Renal cortical epithelial cell (primary cell): ENCODE measurements at regions not wholly inside any gene's neighbourhood (a gene's known extent, or its start where the extent isn't known, plus 50 kb on each side); places are given as distances from the start of the nearest gene placed in this dataset.
"Not testable (repeated sequence)": the region's sequence is repeated elsewhere in the genome, so short reads cannot be mapped to it uniquely, and the experiment has no call there.

ENCODE experiments used
- DNase-seq: peaks from one replicate; pipeline ENCODE4 v3.0.0-alpha.2; 2011; ENCODE audit warnings: low read depth

GRCh38 chr3:4071481-4072184, 231.5 kb upstream of the SETMAR start:
- no peak for DNase-seq

DNA sequence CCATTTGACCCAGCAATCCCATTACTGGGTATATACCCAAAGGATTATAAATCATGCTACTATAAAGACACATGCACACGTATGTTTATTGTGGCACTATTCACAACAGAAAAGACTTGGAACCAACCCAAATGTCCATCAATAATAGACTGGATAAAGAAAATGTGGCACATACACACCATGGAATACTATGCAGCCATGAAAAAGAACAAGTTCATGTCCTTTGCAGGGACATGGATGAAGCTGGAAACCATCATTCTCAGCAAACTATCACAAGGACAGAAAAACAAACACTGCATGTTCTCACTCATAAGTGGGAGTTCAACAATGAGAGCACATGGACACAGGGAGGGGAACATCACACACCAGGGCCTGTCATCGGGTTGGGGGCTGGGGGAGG, 225.9 kb upstream of the SETMAR start:
- not testable (repeated sequence) for DNase-seq

- no peak for DNase-seq
Observed at GRCh38 chr3:4077950-4078349, 225.2 kb upstream of the SETMAR start.

GRCh38 chr3:4078903-4079302, 224.3 kb upstream of the SETMAR start:
- no peak for DNase-seq

DNA sequence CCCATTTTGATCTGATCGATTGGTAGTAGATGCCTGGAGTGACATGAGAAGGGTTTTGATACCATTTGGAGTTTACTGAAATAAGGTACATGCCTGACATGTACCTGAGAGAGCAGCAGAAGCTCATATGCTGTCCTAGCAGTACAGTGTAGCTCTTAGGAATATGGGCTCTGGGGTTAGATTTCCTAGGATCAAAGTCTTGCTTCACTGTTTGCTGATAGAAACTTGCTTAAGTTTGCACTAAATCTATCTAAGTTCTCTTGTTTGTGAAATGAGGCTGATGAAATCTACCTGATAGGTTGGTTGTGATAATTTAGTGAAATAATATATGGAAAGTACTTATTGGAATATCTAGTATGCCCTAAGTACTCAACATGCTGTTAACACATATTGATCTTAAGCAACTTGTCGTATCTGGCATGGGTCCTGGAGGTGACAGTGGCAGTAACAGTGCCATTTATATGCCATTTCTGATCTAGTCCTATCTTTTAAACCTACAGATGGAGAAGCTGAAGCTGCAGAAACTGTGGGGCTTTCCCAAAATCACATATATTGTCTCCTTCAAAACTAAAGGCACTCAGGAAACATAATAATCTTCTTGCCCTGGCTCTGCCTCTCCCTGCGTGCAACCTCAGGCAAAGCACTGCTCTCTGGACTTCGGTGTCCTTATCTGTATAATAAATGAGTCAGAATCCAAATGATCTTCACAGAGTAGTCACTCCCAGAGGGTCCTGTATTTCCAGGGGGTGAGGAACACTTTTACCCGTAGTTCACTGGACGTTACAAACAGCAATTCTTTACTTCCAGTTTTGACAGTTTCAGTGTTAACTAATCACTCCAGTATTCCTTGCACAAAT, 223.6 kb upstream of the SETMAR start:
- no peak for DNase-seq

- DNase-seq = no peak
Observed at GRCh38 chr3:4083225-4084015, 219.7 kb upstream of the SETMAR start.

DNA sequence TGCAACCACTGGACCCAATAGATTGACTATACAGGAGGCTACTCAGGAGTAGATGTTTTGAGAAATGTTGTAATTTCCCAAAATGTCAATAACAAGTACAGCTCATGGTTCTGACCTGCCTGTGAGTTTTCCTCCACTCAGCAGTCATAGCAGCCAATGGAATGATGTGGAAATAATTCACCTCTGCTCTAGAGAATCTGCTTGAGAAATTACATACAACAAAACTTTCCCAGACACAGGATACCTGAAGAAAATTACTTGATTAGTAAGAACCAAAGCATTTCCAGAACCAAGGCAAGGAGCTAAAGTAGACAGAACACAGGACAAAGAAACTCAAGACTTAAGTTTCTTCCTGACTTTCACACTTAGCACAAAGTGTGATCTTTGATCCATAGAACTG, 218.9 kb upstream of the SETMAR start:
- DNase-seq = no peak

DNA sequence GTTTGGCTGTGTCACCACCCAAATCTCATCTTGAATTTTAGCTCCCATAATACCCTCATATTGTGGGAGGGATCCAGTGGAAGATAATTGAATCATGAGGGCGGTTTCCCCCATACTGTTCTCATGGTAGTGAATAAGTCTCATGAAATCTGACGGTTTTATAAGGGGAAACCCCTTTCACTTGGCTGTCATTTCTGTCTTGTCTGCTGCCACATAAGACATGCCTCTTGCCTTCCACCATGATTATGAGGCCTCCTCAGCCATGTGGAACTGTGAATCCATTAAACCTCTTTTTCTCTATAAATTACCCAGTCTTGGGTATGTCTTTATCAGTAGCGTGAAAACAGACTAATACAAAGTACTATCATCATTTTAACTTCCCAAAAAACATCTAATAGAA, 216.5 kb upstream of the SETMAR start:
- not testable (repeated sequence) for DNase-seq

DNA sequence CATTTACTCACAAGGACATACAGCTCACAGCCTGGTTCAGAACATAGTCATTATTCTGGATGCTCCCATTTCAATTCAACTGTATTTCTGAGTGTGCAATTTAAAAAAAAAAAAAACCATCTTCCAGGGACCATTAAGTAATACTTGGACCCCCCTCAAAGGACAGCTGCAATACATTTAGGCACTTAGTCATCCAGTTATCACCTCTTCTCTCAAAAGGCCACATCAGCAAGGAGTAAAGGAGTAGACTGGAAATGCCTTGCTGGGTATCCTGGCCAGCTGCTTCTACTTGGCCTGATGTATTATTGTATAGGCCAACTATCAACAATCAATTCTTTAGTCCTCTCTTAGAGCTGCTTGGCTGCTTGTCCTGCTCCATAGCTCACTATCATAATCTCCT, 211.4 kb upstream of the SETMAR start:
- DNase-seq = no peak

- no peak for DNase-seq
Observed at GRCh38 chr3:4097801-4098200, 205.4 kb upstream of the SETMAR start.

GRCh38 chr3:4099607-4100006, 203.6 kb upstream of the SETMAR start:
- DNase-seq = no peak

- no peak for DNase-seq
Observed at GRCh38 chr3:4107430-4107829, 195.7 kb upstream of the SETMAR start.

GRCh38 chr3:4113811-4114522, 189.2 kb upstream of the SETMAR start:
- DNase-seq = no peak

GRCh38 chr3:4119119-4119518, 184.1 kb upstream of the SETMAR start:
- no peak for DNase-seq

DNA sequence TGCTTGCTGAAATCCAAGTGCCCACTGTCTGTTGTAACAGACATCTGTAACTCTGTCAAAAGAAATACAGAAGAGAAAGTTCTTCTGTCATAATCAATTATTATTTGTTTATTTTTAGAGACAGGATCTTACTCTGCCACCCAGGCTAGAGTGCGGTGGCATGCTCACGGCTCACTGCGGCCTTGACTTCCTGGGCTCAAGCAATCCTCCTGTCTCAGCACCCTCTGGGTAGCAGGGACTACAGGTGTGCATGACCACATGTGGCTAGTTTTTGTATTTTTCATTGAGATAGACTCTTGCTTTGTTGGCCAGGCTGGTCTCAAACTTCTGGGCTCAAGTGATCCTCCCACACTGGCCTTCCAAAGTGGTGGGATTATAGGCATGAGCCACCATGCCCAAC, 177.6 kb upstream of the SETMAR start:
- DNase-seq = no peak

GRCh38 chr3:4138150-4138785, 164.9 kb upstream of the SETMAR start:
- no peak for DNase-seq

DNA sequence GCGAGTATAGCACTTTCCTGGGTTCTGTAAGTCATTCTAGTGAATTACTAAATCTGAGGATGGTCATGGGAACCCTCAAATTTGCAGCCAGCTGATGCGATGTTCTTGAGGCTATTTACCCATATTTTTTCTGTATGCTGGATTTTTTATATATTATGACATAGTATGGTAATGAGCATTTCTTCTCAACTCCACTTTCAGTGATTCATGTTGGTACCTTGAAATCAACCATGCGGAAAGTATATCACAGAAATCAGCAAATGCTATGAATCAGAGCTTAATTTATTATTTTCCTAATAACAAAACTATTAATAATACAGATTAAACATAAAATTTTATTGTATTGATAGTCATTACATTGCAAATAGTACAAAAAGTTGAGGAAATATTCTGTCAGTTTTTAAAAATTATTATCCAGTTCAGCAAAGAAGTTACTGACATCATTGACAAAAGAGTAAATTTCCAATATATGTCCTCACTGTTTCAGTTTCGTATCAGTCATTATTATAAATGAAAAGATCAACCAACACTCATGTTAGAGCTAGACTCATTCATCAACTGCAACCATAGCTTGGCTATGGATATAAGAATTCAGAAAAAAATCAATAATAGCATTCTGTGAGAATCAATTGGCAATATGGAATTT, 164.3 kb upstream of the SETMAR start:
- DNase-seq = no peak

DNA sequence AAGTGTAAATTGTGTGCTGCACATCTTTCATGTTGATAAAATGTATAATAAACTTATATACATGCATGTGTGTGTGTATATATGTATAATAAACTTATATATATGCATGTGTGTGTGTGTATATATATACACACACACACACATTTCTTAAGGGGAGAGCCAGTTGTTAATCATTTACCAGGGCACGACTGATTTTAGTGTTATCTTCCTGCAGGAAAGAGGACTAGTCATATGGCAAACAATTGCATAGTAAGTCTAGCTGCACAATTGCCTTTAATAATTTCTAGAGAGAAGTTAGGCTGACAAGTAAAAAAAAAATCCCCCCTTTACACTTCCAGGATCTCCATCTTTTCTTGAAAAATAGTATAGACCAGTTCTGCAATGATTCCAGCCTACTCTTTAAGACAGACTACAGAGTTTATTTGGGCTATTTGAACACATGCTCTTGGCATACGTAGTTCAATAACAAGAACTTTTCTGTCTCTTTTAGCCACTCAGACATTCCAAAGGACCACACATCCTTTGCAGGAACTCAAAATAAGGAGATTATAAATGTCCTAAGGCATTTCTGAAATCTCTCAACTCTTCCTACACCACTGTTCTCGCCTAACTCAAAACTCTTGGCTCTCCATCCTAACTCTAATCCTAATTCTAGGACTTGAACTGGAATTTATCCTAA, 163.6 kb upstream of the SETMAR start:
- peak; percentile 3 for DNase-seq

DNA sequence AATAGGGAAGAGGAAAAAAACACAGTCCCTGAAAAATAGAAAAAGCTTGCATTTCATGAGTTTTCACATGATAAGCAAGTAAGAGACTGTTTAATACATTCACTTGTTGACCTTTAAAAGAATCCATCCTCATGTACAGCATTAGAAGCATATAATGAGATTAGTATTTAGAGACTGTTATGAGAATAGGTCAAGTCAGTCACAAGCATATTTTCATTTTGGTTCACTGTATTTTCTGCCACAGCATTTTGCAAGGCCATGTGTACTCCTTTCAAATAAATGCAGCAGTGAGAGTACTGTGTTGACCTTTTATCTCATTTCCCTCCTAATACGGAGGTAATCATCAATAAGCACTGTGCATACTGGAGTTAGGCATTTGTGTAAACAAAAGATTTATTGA, 162.2 kb upstream of the SETMAR start:
- no peak for DNase-seq

- no peak for DNase-seq
Observed at GRCh38 chr3:4147556-4148118, 155.5 kb upstream of the SETMAR start.
